Fibroblast of villous mesenchyme (primary cell): ENCODE measurements at regions not wholly inside any gene's neighbourhood (a gene's known extent, or its start where the extent isn't known, plus 50 kb on each side); places are given as distances from the start of the nearest gene placed in this dataset.
"Not testable (repeated sequence)": the region's sequence is repeated elsewhere in the genome, so short reads cannot be mapped to it uniquely, and the experiment has no call there.

Experiments
- DNase-seq: peaks from one replicate; pipeline ENCODE4 v3.0.0-alpha.2; 2010; ENCODE audit warnings: low read depth
- H3K4me3 ChIP-seq: 2 replicates; pipeline ENCODE4 v1.5.1; 2011; ENCODE audit warnings: low read depth, mild to moderate bottlenecking, low read length
- TF ChIP-seq, protein P1 (sequence below): IDR thresholded peaks from 2 replicates; pipeline ENCODE4 v1.5.1; 2012; ENCODE audit warnings: low read depth, mild to moderate bottlenecking, low read length; ENCODE audit not compliant: insufficient read depth

DNA sequence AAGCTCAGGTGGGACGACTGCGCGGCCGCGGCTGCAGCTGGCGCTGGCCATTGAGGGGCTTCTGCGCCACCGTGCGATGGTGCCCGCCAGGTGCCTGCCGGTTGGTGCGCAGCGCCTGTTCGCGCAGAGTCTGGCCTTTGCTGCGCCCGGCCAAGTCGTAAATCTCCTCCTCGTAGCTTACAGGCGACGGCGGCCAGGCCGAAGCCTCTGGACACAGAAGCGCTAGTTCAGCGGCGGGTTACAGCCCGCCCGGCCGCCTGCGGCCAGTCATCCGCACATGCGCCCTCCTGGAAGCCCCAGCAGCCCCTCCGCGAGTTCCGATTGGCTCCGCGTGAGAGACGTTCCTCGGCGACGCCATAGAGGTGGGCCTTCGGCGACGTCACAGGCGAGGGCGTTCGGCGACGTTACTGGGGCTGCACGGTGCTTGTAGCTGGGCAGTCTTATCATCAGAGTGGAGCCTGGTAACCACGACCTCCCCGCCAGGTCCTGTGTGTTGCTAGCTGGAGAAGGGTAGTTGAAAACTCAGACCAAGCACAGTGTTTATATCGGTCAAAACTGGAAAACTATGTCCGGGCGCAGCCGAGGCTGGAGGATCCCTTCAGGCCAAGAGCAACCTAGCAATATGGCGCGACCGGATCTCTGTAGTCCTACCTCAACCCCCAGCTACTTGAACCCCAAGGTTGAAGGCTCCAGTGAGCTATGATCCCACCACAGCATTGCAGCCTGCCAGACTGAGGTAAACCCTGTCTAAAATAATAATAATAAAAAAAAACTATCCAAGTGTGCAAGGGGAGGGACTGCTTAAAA is 265.7 kb downstream of the OR4C45 start:
- peak; percentile 91 for DNase-seq
- peak overlapping the region; percentile 65 for H3K4me3 ChIP-seq
- TF ChIP-seq, protein P1, sequence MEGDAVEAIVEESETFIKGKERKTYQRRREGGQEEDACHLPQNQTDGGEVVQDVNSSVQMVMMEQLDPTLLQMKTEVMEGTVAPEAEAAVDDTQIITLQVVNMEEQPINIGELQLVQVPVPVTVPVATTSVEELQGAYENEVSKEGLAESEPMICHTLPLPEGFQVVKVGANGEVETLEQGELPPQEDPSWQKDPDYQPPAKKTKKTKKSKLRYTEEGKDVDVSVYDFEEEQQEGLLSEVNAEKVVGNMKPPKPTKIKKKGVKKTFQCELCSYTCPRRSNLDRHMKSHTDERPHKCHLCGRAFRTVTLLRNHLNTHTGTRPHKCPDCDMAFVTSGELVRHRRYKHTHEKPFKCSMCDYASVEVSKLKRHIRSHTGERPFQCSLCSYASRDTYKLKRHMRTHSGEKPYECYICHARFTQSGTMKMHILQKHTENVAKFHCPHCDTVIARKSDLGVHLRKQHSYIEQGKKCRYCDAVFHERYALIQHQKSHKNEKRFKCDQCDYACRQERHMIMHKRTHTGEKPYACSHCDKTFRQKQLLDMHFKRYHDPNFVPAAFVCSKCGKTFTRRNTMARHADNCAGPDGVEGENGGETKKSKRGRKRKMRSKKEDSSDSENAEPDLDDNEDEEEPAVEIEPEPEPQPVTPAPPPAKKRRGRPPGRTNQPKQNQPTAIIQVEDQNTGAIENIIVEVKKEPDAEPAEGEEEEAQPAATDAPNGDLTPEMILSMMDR: no peak

DNA sequence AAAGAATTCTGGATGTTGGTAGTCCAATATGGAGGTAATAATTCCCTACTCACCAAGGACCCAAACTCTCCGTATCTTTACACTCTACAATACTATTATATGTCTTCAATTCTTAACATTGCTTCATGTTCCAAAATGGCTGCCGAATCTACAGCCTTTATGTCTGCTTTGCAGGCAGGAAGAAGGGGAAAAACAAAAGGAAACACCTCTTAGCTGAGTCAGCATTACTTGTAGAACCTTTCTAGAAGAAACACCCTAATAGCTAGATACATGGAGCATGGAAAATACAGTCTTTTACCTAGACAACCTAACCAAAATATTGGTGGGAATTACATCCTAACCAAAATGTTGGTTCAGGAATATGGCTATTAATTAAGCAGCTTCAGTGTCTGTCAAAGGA is 298.0 kb downstream of the OR4C45 start:
- not testable (repeated sequence) for H3K4me3 ChIP-seq, DNase-seq

DNA sequence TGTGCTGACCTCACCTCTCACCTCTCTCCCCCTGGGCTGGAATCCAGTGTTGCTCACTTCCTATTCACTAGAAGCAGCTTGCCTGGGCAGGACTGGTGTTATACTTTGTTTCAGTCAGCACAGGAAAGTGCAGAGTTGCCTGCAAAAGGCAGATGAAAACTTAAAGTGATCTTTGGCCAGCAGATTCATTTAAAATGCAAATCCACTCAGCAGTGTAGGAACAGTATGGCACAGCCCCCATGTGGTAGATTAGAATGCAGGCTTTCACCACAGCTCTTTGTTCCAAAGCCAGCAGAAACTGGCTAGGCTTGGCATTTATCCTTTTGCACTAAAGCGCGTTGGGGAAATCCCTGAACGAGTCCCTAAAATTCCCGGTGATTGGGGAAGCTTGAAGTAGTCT is 301.2 kb downstream of the OR4C45 start:
- TF ChIP-seq, protein P1: no peak
- H3K4me3 ChIP-seq: no peak overlapping the region
- DNase-seq: no peak

DNA sequence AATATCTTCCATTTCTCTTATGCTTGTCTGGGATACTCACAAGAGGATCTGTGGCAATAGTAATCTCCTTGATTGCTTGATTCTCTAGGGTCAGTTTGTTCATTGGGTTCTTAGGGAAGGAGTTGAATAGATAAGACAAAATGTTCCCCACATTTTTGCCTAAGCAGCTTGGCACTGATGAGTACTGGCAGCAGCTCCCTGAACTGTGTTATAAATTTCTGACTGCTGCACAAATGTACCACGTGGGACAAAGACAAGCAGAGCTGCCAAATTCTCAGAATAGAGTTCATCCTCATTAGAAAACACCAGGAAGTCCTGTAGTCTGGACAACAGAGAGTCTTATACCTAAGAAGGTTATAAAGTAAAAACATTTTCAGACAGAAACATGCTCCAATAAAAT is 304.8 kb downstream of the OR4C45 start:
- not testable (repeated sequence) for DNase-seq, H3K4me3 ChIP-seq

DNA sequence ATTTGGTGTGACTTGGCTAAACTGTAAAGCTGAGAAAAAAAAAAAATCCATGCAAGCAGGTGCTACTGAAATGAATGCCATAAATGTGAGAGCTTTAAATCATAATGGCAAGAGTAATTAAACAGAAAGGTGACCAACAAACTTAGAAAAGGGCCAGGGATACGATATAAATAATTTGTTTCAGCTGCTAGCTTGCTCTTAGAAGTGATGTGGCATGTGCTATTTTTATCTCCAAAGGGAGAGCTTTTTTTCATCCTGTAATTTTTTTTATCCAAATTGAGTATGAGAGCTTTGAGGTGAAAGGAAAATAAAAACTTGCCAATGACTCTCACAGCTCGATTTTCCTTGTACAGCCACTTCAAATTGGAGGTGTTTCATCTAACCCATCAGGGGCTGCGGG is 315.3 kb downstream of the OR4C45 start:
- DNase-seq, H3K4me3 ChIP-seq: not testable (repeated sequence)

DNA sequence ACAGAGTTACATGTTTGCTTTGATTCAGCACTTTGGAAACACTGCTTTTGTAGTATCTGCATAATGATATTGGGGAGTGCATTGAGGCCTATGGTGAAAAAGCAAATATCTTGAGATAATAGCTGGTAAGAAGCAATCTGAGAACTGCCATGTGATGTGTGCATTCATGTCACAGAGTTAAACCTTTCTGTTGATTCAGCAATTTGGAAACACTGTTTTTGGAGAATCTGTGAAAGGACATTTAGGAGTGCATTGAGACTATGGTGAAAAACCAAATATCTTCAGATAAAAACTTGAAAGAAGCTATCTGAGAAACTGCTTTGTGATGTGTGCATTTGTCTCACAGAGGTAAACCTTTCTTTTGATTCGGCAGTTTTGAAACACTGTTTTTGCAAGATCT is 346.8 kb downstream of the OR4C45 start:
- TF ChIP-seq, protein P1: no peak
- no peak overlapping the region for H3K4me3 ChIP-seq
- no peak for DNase-seq

DNA sequence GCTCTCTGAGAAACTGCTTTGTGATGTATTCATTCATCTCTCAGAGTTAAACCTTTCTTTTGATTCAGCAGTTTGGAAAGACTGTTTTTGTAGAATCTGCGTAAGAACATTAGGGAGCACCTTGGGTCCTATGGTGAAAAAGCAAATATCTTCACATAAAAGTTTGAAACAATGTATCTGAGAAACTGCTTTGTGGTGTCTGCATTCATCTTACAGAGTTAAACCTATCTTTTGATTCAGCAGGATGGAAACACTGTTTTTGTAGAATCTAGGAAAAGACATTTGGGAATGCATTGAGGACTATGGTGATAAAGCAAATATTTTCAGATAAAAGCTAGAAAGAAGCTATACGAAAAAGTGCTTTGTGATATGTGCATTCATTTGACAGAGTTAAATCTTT is 361.3 kb downstream of the OR4C45 start:
- TF ChIP-seq, protein P1: no peak
- no peak overlapping the region for H3K4me3 ChIP-seq
- DNase-seq: no peak

DNA sequence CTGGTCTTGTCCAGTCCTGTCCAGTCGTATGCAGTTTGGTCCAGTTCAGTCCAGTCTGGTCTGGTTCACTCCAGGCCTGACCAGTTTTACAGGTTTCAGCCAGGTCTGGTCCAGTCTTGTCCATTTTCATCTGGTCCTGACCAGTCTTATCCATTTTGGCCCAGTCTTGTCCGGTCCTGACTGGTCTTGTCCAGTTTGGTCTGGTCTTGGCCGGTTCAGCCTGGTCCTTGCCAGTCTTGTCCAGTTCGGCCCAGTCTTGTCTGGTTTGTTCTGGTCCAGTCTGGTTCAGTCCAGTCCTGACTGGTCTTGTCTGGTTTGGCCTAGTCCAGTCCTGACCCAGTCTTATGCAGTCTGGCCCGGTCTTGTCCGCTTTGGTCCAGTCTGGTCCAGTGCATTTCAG is 380.2 kb downstream of the OR4C45 start:
- DNase-seq: no peak
- TF ChIP-seq, protein P1: no peak
- no peak overlapping the region for H3K4me3 ChIP-seq
